ENCODE measurements at regions not wholly inside any gene's neighbourhood (a gene's known extent, or its start where the extent isn't known, plus 50 kb on each side); places are given as distances from the start of the nearest gene placed in this dataset.
A peak's percentile ranks its signal among the peaks of the same experiment; 100 is the strongest.

- TF ChIP-seq MAX (IDR thresholded peaks at IDR 0.05), result no peak
- no peak for TF ChIP-seq POLR2AphosphoS5 (IDR thresholded peaks at IDR 0.05; ENCODE audit: low read depth, low read length)
- no peak for TF ChIP-seq EZH2 (IDR thresholded peaks at IDR 0.05)
- no peak for TF ChIP-seq RAD21 (IDR thresholded peaks at IDR 0.05; ENCODE audit: low read depth)
- TF ChIP-seq, protein P1, sequence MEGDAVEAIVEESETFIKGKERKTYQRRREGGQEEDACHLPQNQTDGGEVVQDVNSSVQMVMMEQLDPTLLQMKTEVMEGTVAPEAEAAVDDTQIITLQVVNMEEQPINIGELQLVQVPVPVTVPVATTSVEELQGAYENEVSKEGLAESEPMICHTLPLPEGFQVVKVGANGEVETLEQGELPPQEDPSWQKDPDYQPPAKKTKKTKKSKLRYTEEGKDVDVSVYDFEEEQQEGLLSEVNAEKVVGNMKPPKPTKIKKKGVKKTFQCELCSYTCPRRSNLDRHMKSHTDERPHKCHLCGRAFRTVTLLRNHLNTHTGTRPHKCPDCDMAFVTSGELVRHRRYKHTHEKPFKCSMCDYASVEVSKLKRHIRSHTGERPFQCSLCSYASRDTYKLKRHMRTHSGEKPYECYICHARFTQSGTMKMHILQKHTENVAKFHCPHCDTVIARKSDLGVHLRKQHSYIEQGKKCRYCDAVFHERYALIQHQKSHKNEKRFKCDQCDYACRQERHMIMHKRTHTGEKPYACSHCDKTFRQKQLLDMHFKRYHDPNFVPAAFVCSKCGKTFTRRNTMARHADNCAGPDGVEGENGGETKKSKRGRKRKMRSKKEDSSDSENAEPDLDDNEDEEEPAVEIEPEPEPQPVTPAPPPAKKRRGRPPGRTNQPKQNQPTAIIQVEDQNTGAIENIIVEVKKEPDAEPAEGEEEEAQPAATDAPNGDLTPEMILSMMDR (IDR thresholded peaks at IDR 0.05 in 2 of 3, conservative IDR thresholded peaks at IDR 0.05 in 1 of 3; ENCODE audit: borderline replicate concordance in 1 of 3, insufficient read depth in 1 of 3, low read depth in 2 of 3, low read length in 2 of 3), result no peak
- TF ChIP-seq SP1 (IDR thresholded peaks at IDR 0.05; ENCODE audit: low read depth), result peak; percentile 29; the same call in 1 of the 2 replicates
- TF ChIP-seq JUND (IDR thresholded peaks at IDR 0.05), result no peak
- TF ChIP-seq POLR2A (IDR thresholded peaks at IDR 0.05; ENCODE audit: borderline replicate concordance, extremely low read depth, insufficient read depth, insufficient read length), result no peak
- no peak for TF ChIP-seq REST (IDR thresholded peaks at IDR 0.05; ENCODE audit: low read depth)
- no peak for TF ChIP-seq SRF (IDR thresholded peaks at IDR 0.05; ENCODE audit: low read depth)
- TF ChIP-seq CEBPB (IDR thresholded peaks at IDR 0.05; ENCODE audit: low read depth), result no peak
These were observed 124.1 kb downstream of the SPCS3 start for GRCh38 chr4:176443646-176444409.
